ENCODE measurements at regions not wholly inside any gene's neighbourhood (a gene's known extent, or its start where the extent isn't known, plus 50 kb on each side); places are given as distances from the start of the nearest gene placed in this dataset.

DNA sequence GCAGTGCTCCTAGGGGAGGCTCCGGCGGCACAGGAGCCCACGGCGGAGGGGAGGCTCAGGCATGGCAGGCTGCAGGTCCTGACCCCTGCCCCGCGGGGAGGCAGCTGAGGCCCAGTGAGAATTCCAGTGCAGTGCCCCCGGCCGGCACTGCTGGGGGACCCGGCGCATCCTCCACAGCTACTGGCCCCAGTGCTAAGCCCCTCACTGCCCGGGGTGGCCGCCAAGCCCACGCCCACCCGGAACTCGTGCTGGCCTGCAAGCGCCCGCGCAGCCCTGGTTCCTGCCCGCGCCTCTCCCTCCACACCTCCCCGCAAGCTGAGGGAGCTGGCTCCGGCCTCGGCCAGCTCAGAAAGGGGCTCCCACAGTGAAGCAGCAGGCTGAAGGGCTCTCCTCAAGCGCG lies 62.2 kb downstream of the SPRY2 start:
- H2AK5ac ChIP-seq (ENCODE audit: insufficient read length, low read length), result no peak overlapping the region
- H3K36me3 Mint-ChIP-seq (ENCODE audit: insufficient read depth in 1 of 3, low read depth in 3 of 3), result peaks cover 8 to 11% (median 10%) of the 10 kb centered on the region in 3 experiments; a peak in 5 of 7 replicates
- no peak overlapping the region for H3K4ac ChIP-seq (ENCODE audit: low read depth, low read length)
- no peaks in the 10 kb centered on the region for H3K9me3 ChIP-seq (ENCODE audit: control insufficient read depth, low read depth, low read length)
- H3K23ac ChIP-seq (ENCODE audit: insufficient read length, low read depth, low read length), result no peak overlapping the region
- no peak for DNase-seq
- H3K18ac ChIP-seq (ENCODE audit: insufficient read length, low read depth, low read length), result no peak overlapping the region
- no peak overlapping the region for H3K27ac Mint-ChIP-seq
- no peak overlapping the region for H2BK12ac ChIP-seq (ENCODE audit: insufficient read length, low read depth, low read length)
- no peaks in the 10 kb centered on the region for H3K79me1 ChIP-seq (ENCODE audit: insufficient read depth, low read depth, low read length, poor library complexity, severe bottlenecking)
- no peak overlapping the region for H2BK5ac ChIP-seq (ENCODE audit: insufficient read length, low read length)
- H3K79me2 ChIP-seq (ENCODE audit: insufficient read depth, low read length), result no peaks in the 10 kb centered on the region
- TF ChIP-seq, protein P1, sequence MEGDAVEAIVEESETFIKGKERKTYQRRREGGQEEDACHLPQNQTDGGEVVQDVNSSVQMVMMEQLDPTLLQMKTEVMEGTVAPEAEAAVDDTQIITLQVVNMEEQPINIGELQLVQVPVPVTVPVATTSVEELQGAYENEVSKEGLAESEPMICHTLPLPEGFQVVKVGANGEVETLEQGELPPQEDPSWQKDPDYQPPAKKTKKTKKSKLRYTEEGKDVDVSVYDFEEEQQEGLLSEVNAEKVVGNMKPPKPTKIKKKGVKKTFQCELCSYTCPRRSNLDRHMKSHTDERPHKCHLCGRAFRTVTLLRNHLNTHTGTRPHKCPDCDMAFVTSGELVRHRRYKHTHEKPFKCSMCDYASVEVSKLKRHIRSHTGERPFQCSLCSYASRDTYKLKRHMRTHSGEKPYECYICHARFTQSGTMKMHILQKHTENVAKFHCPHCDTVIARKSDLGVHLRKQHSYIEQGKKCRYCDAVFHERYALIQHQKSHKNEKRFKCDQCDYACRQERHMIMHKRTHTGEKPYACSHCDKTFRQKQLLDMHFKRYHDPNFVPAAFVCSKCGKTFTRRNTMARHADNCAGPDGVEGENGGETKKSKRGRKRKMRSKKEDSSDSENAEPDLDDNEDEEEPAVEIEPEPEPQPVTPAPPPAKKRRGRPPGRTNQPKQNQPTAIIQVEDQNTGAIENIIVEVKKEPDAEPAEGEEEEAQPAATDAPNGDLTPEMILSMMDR (conservative IDR thresholded peaks at IDR 0.05), result no peak
- no peak overlapping the region for H4K8ac ChIP-seq (replicated peaks; ENCODE audit: insufficient read length, low read depth, low read length)
- H4K5ac ChIP-seq (ENCODE audit: insufficient read length, low read depth, low read length), result no peak overlapping the region
- H4K91ac ChIP-seq (ENCODE audit: insufficient read length, low read depth, low read length), result no peak overlapping the region
- no peak overlapping the region for H3K9ac ChIP-seq (ENCODE audit: extremely low read depth, insufficient read length, low read length)
- H3K27me3 Mint-ChIP-seq (ENCODE audit: low read depth), result no peaks in the 10 kb centered on the region
- no peak overlapping the region for H2BK20ac ChIP-seq (ENCODE audit: low read depth, low read length, poor library complexity, severe bottlenecking)
- no peaks in the 10 kb centered on the region for H3K27me3 ChIP-seq (ENCODE audit: insufficient read depth, low read length)
- no peaks in the 10 kb centered on the region for H4K20me1 ChIP-seq (ENCODE audit: control insufficient read depth, insufficient read depth, insufficient read length)
- peaks cover 4 to 9% of the 10 kb centered on the region in 2 experiments; a peak in 4 of 5 replicates for H3K9me3 Mint-ChIP-seq
- no peaks in the 10 kb centered on the region; the same call in 1 of the 2 replicates for H3K4me1 ChIP-seq (ENCODE audit: insufficient read depth, low read length)
- no peak overlapping the region for H3K14ac ChIP-seq (ENCODE audit: insufficient read depth, low read length)
- no peaks in the 10 kb centered on the region for H3K23me2 ChIP-seq (ENCODE audit: insufficient read length, low read depth, low read length, poor library complexity, severe bottlenecking)
- H3K4me3 Mint-ChIP-seq, result no peak overlapping the region
- no peak overlapping the region for H2BK15ac ChIP-seq (ENCODE audit: low read depth, low read length)
- H2AFZ ChIP-seq (ENCODE audit: low read length), result no peak overlapping the region
- WGBS (ENCODE audit: extremely low coverage, insufficient read length, low lambda C conversion rate), result no CpG with 5 or more reads among the region's 25 CpGs
- no peak overlapping the region for H3K27ac ChIP-seq (ENCODE audit: insufficient read length, low read depth, low read length)
- no peak overlapping the region for H3T11ph ChIP-seq (ENCODE audit: low read length)
- H3K4me2 ChIP-seq (ENCODE audit: insufficient read depth, insufficient read length, low read length), result no peak overlapping the region
- H3K4me1 Mint-ChIP-seq, result peaks cover 11 to 21% of the 10 kb centered on the region in 2 experiments
- H3K56ac ChIP-seq (ENCODE audit: insufficient read length, low read depth, low read length), result no peak overlapping the region
- no peak overlapping the region for H2BK120ac ChIP-seq (ENCODE audit: low read depth, low read length, poor library complexity, severe bottlenecking)
